HG03457 (cell line): ENCODE measurements at regions not wholly inside any gene's neighbourhood (a gene's known extent, or its start where the extent isn't known, plus 50 kb on each side); places are given as distances from the start of the nearest gene placed in this dataset.
"Not testable (repeated sequence)": the region's sequence is repeated elsewhere in the genome, so short reads cannot be mapped to it uniquely, and the experiment has no call there.

Source experiments
- ATAC-seq: cut with Tn5 transposase; IDR thresholded peaks from one replicate; pipeline ENCODE4 v1.9.1; 2021; ENCODE audit warnings: moderate number of reproducible peaks; ENCODE audit not compliant: unreplicated experiment

DNA sequence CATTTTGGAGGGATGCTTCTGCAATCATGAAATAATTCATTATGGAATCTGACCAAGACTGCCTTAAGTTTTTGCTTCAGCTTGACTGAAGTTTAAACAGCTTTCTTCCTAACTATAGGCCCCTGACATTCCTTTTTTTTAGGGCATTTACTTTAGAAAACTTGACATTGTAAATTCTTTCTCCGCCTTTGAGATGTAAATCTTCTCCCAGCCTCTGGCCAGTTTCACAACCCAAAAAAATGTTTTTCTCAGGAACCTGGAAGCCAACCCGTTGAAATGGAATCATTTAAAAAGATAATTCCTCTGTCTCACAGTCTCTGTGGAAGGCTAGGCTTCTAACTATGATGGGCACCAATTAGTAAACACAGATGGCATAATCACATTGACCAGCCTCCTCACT is 710.4 kb upstream of the PABPC4L start:
- no peak for ATAC-seq

DNA sequence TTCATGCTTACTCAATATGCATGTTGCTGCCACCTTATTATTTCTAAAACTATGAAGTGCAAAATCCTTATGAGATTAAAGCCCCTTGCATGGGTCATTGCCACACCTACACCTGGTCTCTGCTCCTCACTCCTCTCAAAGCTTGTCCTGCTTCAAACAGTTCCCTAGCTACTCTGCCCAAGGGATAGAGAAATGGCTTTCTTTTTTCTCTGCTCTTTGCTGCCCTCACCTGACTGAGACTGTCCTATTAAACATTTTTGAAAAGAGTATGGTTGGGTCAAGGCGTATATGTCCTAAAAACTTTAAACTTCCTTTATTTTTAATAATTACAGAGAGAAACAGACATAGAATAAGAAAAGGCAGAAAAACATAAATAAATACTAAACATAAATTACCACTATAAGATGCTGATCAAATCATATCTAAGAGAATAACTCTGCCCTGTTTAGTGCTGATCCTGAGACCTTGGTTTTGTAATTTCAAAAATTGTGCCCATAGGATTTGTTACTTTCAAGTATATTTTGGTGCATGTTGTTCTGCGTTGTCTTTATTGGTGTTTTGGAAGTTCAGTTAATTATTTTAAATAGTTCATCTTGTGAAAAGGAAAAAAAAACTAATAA is 704.9 kb upstream of the PABPC4L start:
- no peak for ATAC-seq

- ATAC-seq, result no peak
Measured at GRCh38 chr4:134905061-134905460, 703.5 kb upstream of the PABPC4L start.

GRCh38 chr4:134888156-134888555 is 686.6 kb upstream of the PABPC4L start:
- ATAC-seq, result no peak

- no peak for ATAC-seq
Measured at GRCh38 chr4:134885436-134885835, 683.8 kb upstream of the PABPC4L start.

DNA sequence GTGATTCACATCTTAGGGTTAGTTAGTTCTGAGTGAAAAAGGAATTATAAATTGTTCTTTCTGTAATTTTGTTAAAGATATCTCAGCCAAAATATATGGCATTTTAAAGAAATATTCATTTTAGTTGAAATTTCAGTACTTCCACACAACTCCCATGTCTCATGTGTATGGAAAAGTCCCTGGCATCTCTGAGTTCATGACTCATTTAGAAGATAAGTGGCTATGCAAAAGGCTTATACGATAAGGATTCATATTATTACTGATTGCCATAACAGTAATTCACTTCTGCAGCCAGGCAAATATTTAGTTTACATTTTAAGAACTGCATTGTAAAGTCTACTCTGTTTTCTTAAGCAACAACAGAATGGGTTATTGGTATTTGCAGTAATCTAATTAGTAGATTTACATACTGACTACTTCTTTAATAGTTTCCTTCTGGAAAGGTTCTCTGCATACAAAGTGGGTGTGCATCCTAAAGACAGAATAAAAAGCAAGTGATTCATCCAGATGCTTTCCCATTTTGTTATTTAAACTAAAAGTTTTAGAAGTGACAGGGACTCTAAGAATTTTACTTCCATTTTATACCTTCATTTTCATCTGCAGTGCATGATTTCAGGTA is 682.4 kb upstream of the PABPC4L start:
- ATAC-seq, result no peak

GRCh38 chr4:134879019-134879418 is 677.4 kb upstream of the PABPC4L start:
- ATAC-seq, result no peak

DNA sequence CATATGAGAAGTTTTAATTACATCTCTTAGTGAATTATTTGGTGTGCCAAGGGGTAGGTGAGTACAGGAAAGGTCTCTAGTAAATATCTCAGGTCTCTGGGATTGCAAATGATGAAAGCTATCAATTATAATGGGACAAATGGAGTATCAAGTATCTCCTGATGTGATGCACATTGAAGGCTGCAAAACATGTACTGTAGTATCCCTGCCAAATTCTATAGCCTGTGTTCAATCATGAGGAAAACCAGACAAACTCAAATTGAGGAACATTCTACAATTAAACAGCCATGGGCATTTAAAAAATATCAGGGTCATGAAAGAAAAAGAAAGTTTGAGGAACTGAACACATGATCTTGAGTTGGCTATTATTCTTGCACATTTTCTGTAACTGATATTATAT is 665.4 kb upstream of the PABPC4L start:
- ATAC-seq, result no peak

DNA sequence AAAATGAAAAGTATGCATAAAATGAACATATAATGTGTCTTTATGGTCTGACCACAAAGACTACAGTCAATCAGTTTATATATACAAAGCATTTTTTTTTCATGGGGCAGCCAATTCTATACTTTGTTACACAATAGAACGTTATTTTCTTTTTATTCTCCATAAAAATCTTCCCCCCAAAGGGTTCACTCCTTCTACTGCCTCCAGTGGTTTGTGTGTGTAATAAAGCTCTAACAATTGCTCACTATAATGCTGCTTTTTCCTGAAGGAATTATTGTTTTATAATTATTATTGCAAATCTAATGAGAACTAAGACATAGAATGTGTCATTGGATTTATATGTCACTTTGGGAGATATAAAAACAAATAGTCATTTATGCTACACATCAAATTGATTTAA is 664.1 kb upstream of the PABPC4L start:
- ATAC-seq, result no peak

DNA sequence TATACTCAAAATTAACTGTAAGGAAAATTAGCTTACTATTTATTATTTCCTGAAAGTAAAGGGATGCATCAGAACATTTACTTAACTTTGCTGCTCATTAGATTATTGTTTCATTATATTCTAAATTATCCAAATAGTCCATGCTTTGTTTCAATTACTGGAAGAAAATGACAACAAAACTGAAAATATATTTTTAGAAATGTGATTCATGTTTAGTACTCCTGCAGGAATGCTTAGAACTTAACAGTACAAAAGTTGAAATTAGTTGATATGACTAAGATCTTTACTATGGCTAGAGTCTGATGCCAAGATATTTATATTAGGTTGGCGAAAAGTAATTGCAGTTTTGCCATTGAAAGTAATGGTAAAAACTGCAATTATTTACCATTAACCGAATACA is 660.5 kb upstream of the PABPC4L start:
- ATAC-seq, result no peak

- ATAC-seq, result no peak
Measured at GRCh38 chr4:134848681-134849080, 647.1 kb upstream of the PABPC4L start.

GRCh38 chr4:134830741-134831140 is 629.2 kb upstream of the PABPC4L start:
- not testable (repeated sequence) for ATAC-seq

DNA sequence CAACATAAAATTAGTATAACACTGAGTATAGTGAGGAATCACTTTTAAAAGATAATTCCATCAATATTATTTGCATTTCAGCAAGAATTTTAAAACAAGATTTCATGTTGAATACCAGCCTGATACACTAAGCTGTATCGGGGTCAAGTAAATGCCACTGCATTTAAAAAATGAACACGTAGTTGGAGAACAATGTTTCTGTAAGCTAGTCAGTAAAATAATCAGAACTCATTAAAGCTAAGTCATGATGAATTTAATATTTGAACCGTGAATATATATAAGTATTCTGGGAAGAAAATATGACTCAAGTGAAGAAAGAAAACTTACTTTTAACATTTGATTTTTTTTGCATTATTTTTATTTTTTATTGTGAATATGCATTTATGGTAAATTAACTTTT is 611.0 kb upstream of the PABPC4L start:
- ATAC-seq, result no peak

DNA sequence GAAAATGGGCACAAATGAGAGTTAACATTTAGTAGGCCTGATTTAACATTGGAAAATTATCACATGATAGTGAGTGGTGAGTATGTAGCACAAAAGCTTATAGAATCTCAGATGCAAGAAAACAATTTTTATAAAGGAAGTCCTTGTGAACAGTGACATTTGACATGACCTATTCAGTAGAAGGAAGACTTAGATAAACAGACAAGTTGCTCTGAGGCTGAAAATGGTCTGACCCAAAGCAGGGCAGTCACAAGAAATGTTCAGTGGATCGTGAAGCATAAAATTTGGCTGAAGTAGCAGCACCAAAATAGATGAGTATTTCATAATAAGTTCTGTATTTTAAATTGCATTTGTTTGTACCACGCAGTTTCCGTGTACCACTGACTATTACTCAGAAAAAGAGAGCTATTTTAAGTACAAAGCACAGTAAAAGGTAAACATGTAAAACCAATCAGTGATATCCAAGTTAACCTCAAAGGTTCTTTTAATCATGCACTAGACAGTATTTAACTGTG is 605.7 kb upstream of the PABPC4L start:
- ATAC-seq, result no peak

DNA sequence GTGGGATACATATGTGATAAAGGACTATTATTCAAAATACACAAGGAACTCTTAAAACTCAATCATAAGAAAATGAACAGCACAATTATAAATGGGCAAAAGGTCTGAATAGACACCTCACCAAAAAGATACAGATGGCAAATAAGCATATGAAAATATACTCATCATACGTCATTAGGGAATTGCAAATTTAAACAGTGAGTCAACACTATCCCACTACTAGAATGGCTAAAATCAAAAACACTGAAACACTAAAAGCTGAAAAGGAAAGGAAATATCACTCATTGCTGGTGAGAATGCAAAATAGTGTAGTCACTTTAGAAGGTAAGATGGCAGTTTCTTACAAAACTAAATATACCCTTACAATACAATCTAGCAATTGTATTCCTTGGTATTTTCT is 597.0 kb upstream of the PABPC4L start:
- no peak for ATAC-seq

- ATAC-seq, result no peak
Measured at GRCh38 chr4:134787315-134787714, 585.7 kb upstream of the PABPC4L start.

DNA sequence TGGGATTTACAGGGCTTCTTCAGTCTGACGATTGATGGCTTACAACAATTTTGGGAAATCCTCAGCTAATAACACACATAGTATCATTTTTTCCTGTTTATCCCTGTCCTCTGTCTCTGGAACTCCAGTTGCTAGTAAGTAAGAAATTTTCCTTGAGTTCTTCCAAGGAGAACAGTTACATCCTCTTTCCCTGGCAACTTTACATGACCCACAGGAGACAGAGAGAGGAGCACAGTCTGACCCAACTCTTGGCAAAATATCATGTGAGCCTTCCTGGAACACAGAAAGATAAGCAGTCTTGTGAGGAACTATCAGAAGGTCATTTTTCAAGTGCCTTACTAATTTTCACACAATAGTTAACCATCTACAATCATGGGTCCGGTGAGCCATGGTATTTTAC is 578.7 kb upstream of the PABPC4L start:
- no peak for ATAC-seq

- ATAC-seq, result no peak
Measured at GRCh38 chr4:134777606-134778005, 576.0 kb upstream of the PABPC4L start.

DNA sequence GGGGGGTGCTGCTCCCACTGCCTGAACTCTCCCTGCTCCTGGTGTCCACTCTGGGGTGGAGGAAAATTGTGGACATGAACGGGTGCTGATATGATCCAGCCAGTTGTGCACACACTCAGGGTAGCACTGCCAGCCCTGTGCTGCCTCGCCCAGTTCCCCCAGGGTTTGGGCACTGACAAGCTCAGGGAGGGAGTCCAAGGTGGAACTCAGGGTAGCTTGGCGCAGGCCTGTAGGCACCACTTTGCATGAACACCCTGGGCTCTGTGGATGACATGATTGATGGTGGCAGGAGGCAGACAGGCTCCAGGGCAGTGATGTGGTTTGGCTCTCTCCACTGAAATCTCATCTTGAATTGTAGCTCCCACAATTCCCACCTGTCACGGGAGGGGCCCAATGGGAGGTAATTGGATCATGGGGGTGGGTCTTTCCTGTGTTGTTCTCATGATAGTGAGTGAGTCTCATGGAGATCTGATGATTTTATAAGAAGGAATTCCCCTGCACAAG is 572.0 kb upstream of the PABPC4L start:
- no peak for ATAC-seq

DNA sequence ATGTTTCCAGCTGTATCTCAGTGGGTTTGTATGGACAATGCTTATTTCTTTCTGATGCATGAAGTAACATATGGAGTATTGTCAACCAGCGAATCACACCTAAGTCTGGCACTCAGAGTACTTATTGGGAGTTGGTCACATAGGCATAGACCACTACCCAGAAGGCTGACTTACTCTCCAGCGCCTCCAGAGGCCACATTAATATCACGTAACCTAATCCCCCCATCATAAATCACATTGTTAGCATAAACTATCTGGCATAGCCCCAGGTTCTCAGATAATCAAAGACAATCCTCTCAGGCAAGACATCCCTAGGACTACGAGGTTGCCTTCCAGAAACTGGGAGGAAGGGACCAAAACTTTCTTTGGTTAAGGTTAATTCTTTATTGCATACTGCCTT is 560.5 kb upstream of the PABPC4L start:
- no peak for ATAC-seq

GRCh38 chr4:134756421-134756820 is 554.8 kb upstream of the PABPC4L start:
- no peak for ATAC-seq

DNA sequence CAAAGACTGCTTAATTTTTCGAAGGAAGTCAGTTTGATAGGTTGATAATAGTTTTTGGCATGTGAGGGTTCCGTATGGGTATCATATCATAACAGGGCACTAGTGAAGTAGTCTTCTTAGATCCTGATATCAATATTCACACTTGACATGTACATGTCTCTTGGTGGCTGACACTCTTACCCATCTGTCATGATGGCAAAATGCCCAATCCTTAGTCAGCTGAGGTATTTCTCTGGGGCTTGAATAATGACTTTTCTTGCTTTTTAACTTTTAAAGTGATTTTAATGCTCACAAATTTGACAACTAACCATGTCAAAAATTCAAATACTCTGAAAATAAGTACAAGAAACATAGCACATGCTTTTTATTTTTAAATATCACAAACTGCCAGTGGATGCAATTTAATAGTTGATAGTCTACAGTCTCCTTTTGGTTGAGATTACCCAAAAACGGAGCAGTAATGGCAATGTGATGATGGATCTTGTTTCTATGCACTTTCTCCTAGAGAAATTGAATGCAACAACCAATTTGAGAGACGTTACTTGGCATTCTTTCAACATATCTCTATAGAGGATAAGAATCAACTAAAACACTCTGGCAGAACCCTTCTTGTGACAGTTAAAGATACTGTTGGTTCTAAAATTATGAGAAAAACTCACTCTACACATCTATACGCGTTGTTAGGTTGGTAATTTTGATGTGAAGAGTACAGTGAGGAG is 552.9 kb upstream of the PABPC4L start:
- no peak for ATAC-seq
